Osteoblast (primary cell): ENCODE measurements at regions not wholly inside any gene's neighbourhood (a gene's known extent, or its start where the extent isn't known, plus 50 kb on each side); places are given as distances from the start of the nearest gene placed in this dataset.

Experiments used
- DNase-seq: peaks from one replicate; pipeline ENCODE4 v3.0.0; 2011; ENCODE audit warnings: low spot score, mixed read lengths; ENCODE audit not compliant: insufficient read length; ENCODE audit errors: missing footprints
- H2AFZ ChIP-seq: 2 replicates; pipeline ENCODE4 v1.6.0; 2011; ENCODE audit warnings: mild to moderate bottlenecking, low read length
- H3K27ac ChIP-seq: 2 replicates; pipeline ENCODE4 v1.5.1; 2011; ENCODE audit warnings: mild to moderate bottlenecking, low read depth, low read length, moderate library complexity
- H3K27me3 ChIP-seq: 2 replicates; pipeline ENCODE4 v1.6.0; 2012; ENCODE audit warnings: mild to moderate bottlenecking, control low read depth, inconsistent platforms, low read length, moderate library complexity; ENCODE audit not compliant: insufficient read depth
- H3K36me3 ChIP-seq: 2 replicates; pipeline ENCODE4 v1.5.1; 2011; ENCODE audit warnings: mild to moderate bottlenecking, low read length, control low read depth, moderate library complexity; ENCODE audit not compliant: insufficient read depth
- H3K4me1 ChIP-seq: 2 replicates; pipeline ENCODE4 v1.5.1; 2011; ENCODE audit warnings: mild to moderate bottlenecking, low read length, control low read depth, moderate library complexity; ENCODE audit not compliant: insufficient read depth
- H3K4me2 ChIP-seq: 2 replicates; pipeline ENCODE4 v1.6.0; 2011; ENCODE audit warnings: mild to moderate bottlenecking, low read length; ENCODE audit not compliant: insufficient read depth
- H3K4me3 ChIP-seq: fragments of 200-600 bp; sonication (generic); 3 replicates; pipeline ENCODE4 v1.5.1; 2012; ENCODE audit warnings: mild to moderate bottlenecking, low read length, inconsistent platforms; ENCODE audit not compliant: insufficient read depth
- H3K79me2 ChIP-seq: 2 replicates; pipeline ENCODE4 v1.6.0; 2012; ENCODE audit warnings: mild to moderate bottlenecking, low read length, control low read depth, inconsistent platforms; ENCODE audit not compliant: insufficient read depth
- H3K9me3 ChIP-seq: 2 replicates; pipeline ENCODE4 v1.5.1; 2011; ENCODE audit warnings: low read depth, low read length, control low read depth
- H4K20me1 ChIP-seq: 2 replicates; pipeline ENCODE4 v1.6.0; 2012; ENCODE audit warnings: mild to moderate bottlenecking, low read length, control low read depth; ENCODE audit not compliant: insufficient read depth
- TF ChIP-seq, protein P1 (sequence below): IDR thresholded peaks from 2 replicates; pipeline ENCODE4 v1.5.1; 2011; ENCODE audit warnings: mild to moderate bottlenecking, low read depth, low read length, moderate library complexity; ENCODE audit errors: extremely low read depth

DNA sequence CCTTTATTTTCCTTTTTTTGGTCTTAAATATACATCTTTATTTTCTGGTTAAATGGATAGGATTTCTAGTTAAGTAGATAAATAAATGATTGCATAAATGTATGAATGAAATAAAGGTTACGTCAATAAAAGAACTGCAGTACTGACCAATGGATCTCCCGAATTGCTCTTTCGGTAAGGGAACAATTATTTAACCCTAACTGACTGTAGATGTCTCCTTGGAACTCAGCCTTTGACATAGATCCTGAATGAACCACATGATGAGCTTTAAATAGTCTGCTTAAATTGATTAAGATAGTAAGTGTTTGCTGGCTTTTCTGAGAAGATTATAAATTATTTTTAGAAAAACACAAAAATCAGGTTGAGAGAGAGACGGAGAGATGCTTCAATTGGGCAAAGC lies 391.0 kb upstream of the SYT1 start:
- peaks cover 6% of the 10 kb centered on the region for H3K27me3 ChIP-seq
- H2AFZ ChIP-seq, result no peak overlapping the region
- no peaks in the 10 kb centered on the region for H3K4me1 ChIP-seq
- no peaks in the 10 kb centered on the region for H3K79me2 ChIP-seq
- TF ChIP-seq, protein P1, sequence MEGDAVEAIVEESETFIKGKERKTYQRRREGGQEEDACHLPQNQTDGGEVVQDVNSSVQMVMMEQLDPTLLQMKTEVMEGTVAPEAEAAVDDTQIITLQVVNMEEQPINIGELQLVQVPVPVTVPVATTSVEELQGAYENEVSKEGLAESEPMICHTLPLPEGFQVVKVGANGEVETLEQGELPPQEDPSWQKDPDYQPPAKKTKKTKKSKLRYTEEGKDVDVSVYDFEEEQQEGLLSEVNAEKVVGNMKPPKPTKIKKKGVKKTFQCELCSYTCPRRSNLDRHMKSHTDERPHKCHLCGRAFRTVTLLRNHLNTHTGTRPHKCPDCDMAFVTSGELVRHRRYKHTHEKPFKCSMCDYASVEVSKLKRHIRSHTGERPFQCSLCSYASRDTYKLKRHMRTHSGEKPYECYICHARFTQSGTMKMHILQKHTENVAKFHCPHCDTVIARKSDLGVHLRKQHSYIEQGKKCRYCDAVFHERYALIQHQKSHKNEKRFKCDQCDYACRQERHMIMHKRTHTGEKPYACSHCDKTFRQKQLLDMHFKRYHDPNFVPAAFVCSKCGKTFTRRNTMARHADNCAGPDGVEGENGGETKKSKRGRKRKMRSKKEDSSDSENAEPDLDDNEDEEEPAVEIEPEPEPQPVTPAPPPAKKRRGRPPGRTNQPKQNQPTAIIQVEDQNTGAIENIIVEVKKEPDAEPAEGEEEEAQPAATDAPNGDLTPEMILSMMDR, result no peak
- no peaks in the 10 kb centered on the region for H3K36me3 ChIP-seq
- no peak overlapping the region for H3K4me2 ChIP-seq
- no peak for DNase-seq
- no peaks in the 10 kb centered on the region for H4K20me1 ChIP-seq
- H3K27ac ChIP-seq, result no peak overlapping the region
- H3K4me3 ChIP-seq, result no peak overlapping the region
- H3K9me3 ChIP-seq, result no peaks in the 10 kb centered on the region

DNA sequence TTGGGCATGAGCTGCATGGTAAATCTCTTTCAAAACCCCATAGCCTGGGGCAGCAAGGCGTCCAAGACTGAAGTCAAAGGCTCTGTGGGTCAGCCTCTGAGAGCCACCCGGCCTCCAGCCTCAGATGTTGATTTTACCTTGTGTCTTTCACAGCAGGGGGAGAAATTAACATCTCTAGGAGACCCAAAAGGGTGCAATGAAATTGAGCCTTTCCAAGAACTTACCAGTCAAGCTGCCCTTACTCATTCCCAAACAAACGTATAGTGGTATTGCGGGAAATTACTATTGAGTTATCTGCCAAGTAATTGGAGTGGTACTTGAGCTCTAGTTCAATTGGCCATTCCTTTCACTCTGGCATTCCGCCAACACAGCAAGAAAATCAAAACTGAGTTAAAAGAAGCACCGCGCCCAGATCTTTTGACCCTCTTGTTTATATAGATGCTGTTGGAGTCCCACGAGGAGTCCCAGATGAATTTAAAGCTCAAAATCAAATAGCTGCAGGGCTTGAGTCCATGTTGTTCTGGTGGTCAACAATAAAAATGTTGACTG lies 380.7 kb upstream of the SYT1 start:
- TF ChIP-seq, protein P1, result no peak
- Histone ChIP-seq H3K27me3 (no peaks in the 10 kb centered on the region), H3K4me1 (no peaks in the 10 kb centered on the region)

DNA sequence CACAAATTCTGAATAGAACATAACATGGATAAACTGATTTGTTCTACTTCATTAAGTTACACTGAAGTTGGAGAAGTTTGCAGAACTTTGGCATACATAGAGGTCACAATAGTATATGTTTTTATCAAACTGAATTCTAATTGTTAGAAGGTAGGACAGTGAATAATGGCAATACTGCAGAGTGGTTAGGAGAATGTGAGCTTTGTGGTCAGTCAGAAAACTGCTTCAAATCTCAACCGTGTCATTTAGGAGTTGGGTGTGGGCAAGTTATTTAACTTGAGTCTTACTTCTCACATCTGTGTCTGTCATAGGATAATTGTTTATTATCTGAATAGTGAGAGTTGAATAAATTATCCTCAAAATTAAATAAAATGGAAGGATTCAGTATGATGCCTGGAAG lies 374.6 kb upstream of the SYT1 start:
- Histone ChIP-seq H3K4me1 (no peaks in the 10 kb centered on the region), H2AFZ (no peak overlapping the region), H4K20me1 (no peaks in the 10 kb centered on the region), H3K36me3 (no peaks in the 10 kb centered on the region), H3K4me2 (no peak overlapping the region), H3K4me3 (no peak overlapping the region), H3K27me3 (peaks cover 3% of the 10 kb centered on the region), H3K27ac (no peak overlapping the region), H3K9me3 (no peaks in the 10 kb centered on the region), H3K79me2 (no peaks in the 10 kb centered on the region)
- TF ChIP-seq, protein P1, result no peak
- DNase-seq, result no peak

More for the DNA sequence above, 380.7 kb upstream of the SYT1 start:
- no peaks in the 10 kb centered on the region for H3K79me2 ChIP-seq
- no peak overlapping the region for H3K27ac ChIP-seq
- no peak overlapping the region for H3K4me2 ChIP-seq
- H2AFZ ChIP-seq, result no peak overlapping the region
- H3K36me3 ChIP-seq, result no peaks in the 10 kb centered on the region
- no peaks in the 10 kb centered on the region for H3K9me3 ChIP-seq
- H4K20me1 ChIP-seq, result no peaks in the 10 kb centered on the region
- no peak overlapping the region for H3K4me3 ChIP-seq
- no peak for DNase-seq

DNA sequence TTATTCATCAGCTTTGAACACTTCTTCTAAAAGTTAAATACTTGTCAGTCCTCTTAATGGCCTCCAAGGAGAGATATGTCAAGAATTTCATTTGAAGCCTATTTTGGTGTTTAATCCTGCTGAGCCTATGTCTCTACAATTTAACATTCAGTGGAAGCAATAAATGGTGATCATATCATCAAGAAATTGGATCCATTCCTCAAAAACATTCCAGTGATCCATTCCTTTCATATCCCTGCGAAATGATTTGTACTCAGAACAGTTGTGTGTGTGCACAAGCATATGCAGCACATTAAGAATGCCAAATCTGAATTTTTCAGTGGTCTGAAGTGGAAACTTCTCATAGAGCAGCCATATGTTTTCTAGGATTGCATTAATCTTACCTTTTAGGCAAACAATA lies 373.7 kb upstream of the SYT1 start:
- Histone ChIP-seq H3K4me3 (no peak overlapping the region), H3K9me3 (no peaks in the 10 kb centered on the region), H2AFZ (no peak overlapping the region), H4K20me1 (no peaks in the 10 kb centered on the region), H3K27me3 (peaks cover 3% of the 10 kb centered on the region), H3K4me2 (no peak overlapping the region), H3K36me3 (no peaks in the 10 kb centered on the region), H3K4me1 (no peaks in the 10 kb centered on the region), H3K27ac (no peak overlapping the region), H3K79me2 (no peaks in the 10 kb centered on the region)
- TF ChIP-seq, protein P1, result no peak
- no peak for DNase-seq
